AG04450 (cell line): ENCODE measurements at regions not wholly inside any gene's neighbourhood (a gene's known extent, or its start where the extent isn't known, plus 50 kb on each side); places are given as distances from the start of the nearest gene placed in this dataset.
A peak's percentile ranks its signal among the peaks of the same experiment; 100 is the strongest.

ENCODE experiments used
- CTCF ChIA-PET: fragments of 300-600, 350-600 bp; formaldehyde crosslinking; extraction: SDS; loops from one replicate; lab custom pipeline; 2022; ENCODE audit warnings: antibody characterized with exemption, inconsistent platforms; lab: Charles Lee
- POLR2A ChIA-PET: fragments of 350-600 bp; formaldehyde crosslinking; extraction: SDS; loops from one replicate; lab custom pipeline; 2021; ENCODE audit warnings: antibody characterized with exemption, inconsistent platforms; lab: Yijun Ruan, JAX
- DNase-seq: peaks from one replicate; pipeline ENCODE4 v3.0.0-alpha.2; 2011; ENCODE audit warnings: low read depth, low spot score
- H3K27ac ChIP-seq: one replicate; pipeline ENCODE4 v1.5.1; 2012; ENCODE audit warnings: low read depth, low read length, control low read depth
- H3K27me3 ChIP-seq: one replicate; pipeline ENCODE4 v1.6.0; 2012; ENCODE audit warnings: low read length; ENCODE audit not compliant: control insufficient read depth, insufficient read depth
- H3K4me3 ChIP-seq: 2 replicates; pipeline ENCODE4 v1.5.1; 2011; ENCODE audit warnings: mild to moderate bottlenecking, low read depth, low read length, control low read depth
- H3K9me3 ChIP-seq: 2 replicates; pipeline ENCODE4 v1.5.1; 2012; ENCODE audit warnings: low read length; ENCODE audit not compliant: control insufficient read depth, insufficient read depth
- CTCF ChIP-seq: IDR thresholded peaks from 2 replicates; pipeline ENCODE4 v1.5.1; 2011; ENCODE audit warnings: low read depth, low read length, control low read depth, inconsistent platforms

- Histone ChIP-seq H3K4me3 (no peak overlapping the region), H3K9me3 (peaks cover 4% of the 10 kb centered on the region; the same call in 1 of the 2 replicates), H3K27me3 (no peaks in the 10 kb centered on the region), H3K27ac (no peak overlapping the region)
- TF ChIP-seq CTCF = no peak
- ChIA-PET CTCF (interaction anchor here (0.8 to 1.2 kb wide), 2 partner anchors 15 to 858 kb away, joined by 3 to 4 read pairs; no protein-coding TSS in a partner anchor), POLR2A (interaction anchor here (1.0 kb wide), 1 partner anchor 133 kb away, joined by 11 read pairs; no protein-coding TSS in a partner anchor)
- peak; percentile 45 for DNase-seq
Observed at GRCh38 chr12:93243689-93244513, 133.8 kb upstream of the NUDT4 start.

GRCh38 chr12:93244514-93245077, 133.1 kb upstream of the NUDT4 start:
- H3K27me3 ChIP-seq = no peaks in the 10 kb centered on the region
- peaks cover 2% of the 10 kb centered on the region; the same call in 1 of the 2 replicates for H3K9me3 ChIP-seq
- no peak for DNase-seq
- CTCF ChIA-PET = interaction anchor here (0.8 to 1.2 kb wide), 2 partner anchors 14 to 857 kb away, joined by 3 to 4 read pairs; no protein-coding TSS in a partner anchor
- TF ChIP-seq CTCF = no peak
- H3K4me3 ChIP-seq = no peak overlapping the region
- POLR2A ChIA-PET = interaction anchor here (1.0 kb wide), 1 partner anchor 132 kb away, joined by 11 read pairs; no protein-coding TSS in a partner anchor
- H3K27ac ChIP-seq = no peak overlapping the region

GRCh38 chr12:93245543-93245942, 132.2 kb upstream of the NUDT4 start:
- Histone ChIP-seq H3K4me3 (no peak overlapping the region), H3K9me3 (no peaks in the 10 kb centered on the region), H3K27me3 (no peaks in the 10 kb centered on the region), H3K27ac (no peak overlapping the region)
- POLR2A ChIA-PET = no interaction called here
- TF ChIP-seq CTCF = no peak
- CTCF ChIA-PET = no interaction called here
- DNase-seq = no peak

- ChIA-PET CTCF (no interaction called here), POLR2A (no interaction called here)
- TF ChIP-seq CTCF = no peak
- Histone ChIP-seq H3K27ac (no peak overlapping the region), H3K4me3 (no peak overlapping the region), H3K27me3 (no peaks in the 10 kb centered on the region), H3K9me3 (no peaks in the 10 kb centered on the region)
- no peak for DNase-seq
Observed at GRCh38 chr12:93247313-93247991, 130.3 kb upstream of the NUDT4 start.
